ENCODE measurements at regions not wholly inside any gene's neighbourhood (a gene's known extent, or its start where the extent isn't known, plus 50 kb on each side); places are given as distances from the start of the nearest gene placed in this dataset.

GRCh38 chrX:87110142-87110541 lies 407.5 kb upstream of the KLHL4 start:
- no peak for TF ChIP-seq POLR2A (IDR thresholded peaks at IDR 0.05)
- TF ChIP-seq, protein P1, sequence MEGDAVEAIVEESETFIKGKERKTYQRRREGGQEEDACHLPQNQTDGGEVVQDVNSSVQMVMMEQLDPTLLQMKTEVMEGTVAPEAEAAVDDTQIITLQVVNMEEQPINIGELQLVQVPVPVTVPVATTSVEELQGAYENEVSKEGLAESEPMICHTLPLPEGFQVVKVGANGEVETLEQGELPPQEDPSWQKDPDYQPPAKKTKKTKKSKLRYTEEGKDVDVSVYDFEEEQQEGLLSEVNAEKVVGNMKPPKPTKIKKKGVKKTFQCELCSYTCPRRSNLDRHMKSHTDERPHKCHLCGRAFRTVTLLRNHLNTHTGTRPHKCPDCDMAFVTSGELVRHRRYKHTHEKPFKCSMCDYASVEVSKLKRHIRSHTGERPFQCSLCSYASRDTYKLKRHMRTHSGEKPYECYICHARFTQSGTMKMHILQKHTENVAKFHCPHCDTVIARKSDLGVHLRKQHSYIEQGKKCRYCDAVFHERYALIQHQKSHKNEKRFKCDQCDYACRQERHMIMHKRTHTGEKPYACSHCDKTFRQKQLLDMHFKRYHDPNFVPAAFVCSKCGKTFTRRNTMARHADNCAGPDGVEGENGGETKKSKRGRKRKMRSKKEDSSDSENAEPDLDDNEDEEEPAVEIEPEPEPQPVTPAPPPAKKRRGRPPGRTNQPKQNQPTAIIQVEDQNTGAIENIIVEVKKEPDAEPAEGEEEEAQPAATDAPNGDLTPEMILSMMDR (IDR thresholded peaks at IDR 0.05) = no peak

All from heart left ventricle (tissue), 13 donors.